OCI-LY7 (cell line): ENCODE measurements at regions not wholly inside any gene's neighbourhood (a gene's known extent, or its start where the extent isn't known, plus 50 kb on each side); places are given as distances from the start of the nearest gene placed in this dataset.

Experiments
- CTCF ChIP-seq: fragments of 200-600 bp; sonication (generic); conservative IDR thresholded peaks from 2 replicates; pipeline ENCODE4 v1.5.1; 2014; ENCODE audit warnings: mild to moderate bottlenecking, antibody characterized with exemption, low read length, moderate library complexity, mixed read lengths
- EZH2phosphoT487 ChIP-seq: fragments of 200-600 bp; sonication (generic); IDR thresholded peaks from 2 replicates; pipeline ENCODE4 v1.6.1; 2018; ENCODE audit warnings: low read depth, borderline replicate concordance, mild to moderate bottlenecking, mixed run types, antibody characterized with exemption, low read length, moderate library complexity, mixed read lengths

GRCh38 chr4:13872155-13872554 is 244.6 kb upstream of the BOD1L1 start:
- TF ChIP-seq CTCF = no peak
- TF ChIP-seq EZH2phosphoT487 = no peak
